ENCODE measurements at regions not wholly inside any gene's neighbourhood (a gene's known extent, or its start where the extent isn't known, plus 50 kb on each side); places are given as distances from the start of the nearest gene placed in this dataset.

DNA sequence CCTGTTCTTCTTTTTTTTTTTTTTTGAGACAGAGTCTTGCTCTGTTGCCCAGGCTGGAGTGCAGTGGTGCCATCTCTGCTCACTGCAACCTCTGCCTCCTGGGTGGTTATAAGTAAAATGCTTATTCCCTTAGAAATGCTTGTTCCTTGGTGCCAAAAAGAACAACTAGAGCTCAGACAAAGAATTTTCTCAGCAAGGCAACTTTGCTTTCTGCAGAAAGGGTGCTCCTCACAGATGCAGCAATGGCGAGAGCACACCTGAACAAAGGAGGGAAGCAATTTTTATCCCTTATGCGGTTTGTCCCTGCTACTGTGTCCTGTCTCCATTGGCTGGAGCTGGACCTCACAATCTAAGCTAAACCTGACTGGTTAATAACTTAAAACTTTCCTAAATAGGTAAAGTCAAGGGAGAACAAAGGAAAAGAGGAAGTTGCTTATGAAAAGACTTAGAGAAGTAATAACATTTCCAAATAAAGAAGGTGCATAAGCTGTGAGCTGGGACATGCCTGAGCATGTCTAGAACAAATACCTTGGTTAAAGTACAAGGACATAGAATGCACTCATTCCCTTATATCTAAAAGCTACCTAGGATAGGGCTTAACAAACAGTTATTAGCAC, 90.0 kb upstream of the PRR5 start:
- DNase-seq: no peak

GRCh38 chr22:44610071-44610470, 91.9 kb upstream of the PRR5 start:
- no peak for DNase-seq

GRCh38 chr22:44609400-44609988, 92.5 kb upstream of the PRR5 start:
- DNase-seq: no peak

GRCh38 chr22:44608597-44609399, 93.2 kb upstream of the PRR5 start:
- DNase-seq: no peak

- no peak for DNase-seq
Observed at GRCh38 chr22:44606126-44606525, 95.9 kb upstream of the PRR5 start.

- no peak for DNase-seq
Observed at GRCh38 chr22:44605486-44605885, 96.5 kb upstream of the PRR5 start.

DNA sequence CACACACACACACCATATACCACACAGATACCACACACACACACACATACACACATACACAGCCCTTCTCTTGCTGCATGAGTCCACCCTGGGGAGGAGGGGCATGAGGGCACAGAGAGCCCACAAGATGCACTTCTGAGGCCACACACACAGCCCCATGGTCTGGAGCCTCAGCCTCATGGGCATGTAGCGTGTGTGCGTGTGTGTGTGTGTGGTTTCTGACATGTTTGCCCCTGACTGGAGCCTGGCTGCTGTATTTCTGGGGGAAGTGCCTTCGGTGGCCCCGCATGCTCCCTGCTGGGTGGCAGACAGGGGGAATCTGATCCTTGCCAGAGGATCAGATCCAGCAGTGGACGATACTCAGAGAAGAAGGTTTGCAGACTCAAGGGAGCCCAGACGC, 97.0 kb upstream of the PRR5 start:
- DNase-seq: no peak

DNA sequence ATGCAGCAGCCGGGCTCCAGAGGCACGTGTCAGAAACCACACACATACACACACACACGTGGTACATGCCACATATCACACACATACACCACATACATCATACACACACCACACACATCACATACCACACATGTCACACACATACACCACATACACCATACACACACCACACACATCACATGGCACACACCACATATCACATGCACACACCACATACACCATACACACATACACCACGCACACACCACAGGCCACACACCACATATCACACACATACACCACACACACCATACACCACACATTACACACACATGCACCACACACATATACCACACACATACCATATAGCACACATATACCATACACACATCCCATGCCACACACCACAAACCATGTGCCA, 97.5 kb upstream of the PRR5 start:
- no peak for DNase-seq

DNA sequence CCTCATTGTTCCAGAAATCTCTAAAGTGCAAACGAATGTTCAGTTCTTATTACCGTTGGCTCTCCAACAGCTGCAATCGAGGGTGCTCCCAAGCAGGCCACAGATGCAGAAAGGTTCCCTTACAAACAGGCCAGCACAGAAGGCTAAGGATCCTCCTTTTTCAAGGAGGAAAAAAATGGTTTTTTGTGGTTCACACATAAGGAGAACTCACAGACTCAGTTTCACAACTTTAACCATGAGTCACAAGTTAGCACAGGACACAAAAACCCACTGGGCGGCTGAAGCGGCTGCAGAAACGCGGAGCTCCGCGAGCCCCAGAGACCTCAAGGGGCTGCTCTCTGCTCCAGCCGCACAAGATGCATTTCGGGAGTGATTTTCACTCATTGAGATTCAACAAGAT, 98.2 kb upstream of the PRR5 start:
- no peak for DNase-seq

GRCh38 chr22:44601725-44602124, 100.3 kb upstream of the PRR5 start:
- DNase-seq: no peak

- no peak for DNase-seq
Observed at GRCh38 chr22:44601189-44601588, 100.8 kb upstream of the PRR5 start.

- DNase-seq: no peak
Observed at GRCh38 chr22:44600207-44600785, 101.7 kb upstream of the PRR5 start.

GRCh38 chr22:44599500-44600140, 101.6 kb upstream of the RTL6 start:
- DNase-seq: no peak

GRCh38 chr22:44599084-44599483, 101.1 kb upstream of the RTL6 start:
- DNase-seq: no peak

- no peak for DNase-seq
Observed at GRCh38 chr22:44597616-44598015, 99.6 kb upstream of the RTL6 start.

DNA sequence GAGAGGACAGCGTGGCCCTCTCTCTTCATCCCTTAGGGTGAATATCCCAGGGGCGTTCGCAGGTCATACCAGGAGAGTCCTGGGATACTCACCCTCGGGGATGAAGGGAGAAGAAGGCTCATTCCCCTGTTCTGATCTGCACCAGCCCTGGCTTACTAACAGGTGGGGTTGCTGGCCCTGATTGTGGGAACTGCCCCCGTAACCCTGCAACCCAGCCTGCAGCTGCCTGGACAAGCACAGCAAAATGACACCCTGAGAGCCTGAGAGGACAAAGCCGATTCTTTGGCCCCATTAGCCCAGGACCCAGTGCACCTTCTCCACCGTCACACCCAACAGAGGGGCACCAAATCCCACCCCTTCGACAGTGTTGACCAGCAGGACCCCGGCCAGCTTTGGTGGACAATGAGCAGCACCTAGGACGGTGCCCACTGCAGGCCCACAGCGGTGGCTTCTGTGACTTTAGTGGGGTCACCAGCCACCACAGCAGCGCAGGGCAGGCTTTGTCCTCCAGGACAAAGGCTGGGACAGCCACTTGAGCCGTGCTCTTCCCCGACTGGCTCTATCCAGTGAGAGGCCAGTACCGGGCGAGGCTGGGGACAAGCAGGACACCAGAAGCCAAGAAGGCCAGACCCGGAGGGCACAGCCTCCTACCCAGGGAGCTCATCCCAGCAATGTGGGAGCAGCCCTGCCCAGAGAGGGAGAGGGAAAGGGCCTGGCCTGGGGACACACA, 98.5 kb upstream of the RTL6 start:
- no peak for DNase-seq

DNA sequence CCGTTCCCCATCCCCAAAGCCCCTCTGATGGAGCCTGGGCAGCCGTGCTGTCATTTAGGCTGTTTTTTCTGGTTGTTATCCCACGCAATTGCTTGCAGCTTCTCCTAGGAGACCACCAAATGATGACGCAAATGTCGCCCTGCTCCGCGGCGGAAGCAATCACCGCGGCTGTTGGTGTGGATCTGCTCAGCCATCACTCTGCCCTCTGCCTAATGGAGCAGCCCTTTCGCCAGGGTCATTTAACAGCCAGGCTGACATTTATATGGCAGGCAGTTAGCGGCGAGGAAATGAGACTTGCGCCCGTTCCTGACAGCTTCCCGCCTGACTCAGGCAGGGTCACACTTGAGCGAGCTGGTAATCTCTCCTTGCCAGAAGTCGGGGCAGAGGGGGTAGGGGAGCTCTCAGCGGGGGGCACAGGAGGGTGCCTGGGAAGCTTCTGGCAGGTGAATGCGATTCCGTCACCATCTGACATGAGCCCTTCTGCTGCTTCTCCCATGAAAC, 97.9 kb upstream of the RTL6 start:
- no peak for DNase-seq

DNA sequence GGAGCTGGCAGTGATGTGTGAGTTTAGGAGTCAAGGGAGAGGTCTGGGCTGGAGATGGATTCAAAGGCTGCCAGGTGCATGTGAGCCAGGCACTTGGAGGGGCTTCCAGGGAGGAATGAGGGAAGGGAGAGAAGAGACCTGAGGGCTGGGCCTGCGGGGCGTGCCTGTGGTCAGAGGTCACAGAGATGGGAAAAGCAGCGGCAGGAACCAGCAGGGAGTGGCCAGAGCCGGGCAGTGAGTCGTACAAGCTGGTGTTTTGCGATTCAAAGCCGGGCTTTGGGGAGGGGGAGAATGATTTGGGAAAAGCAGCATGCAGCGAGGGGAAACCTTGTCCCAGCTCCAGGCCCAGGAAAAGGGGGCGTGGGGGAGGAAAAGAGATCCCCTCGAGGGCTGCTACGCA, 96.9 kb upstream of the RTL6 start:
- no peak for DNase-seq

- DNase-seq: no peak
Observed at GRCh38 chr22:44592824-44593148, 94.8 kb upstream of the RTL6 start.

DNA sequence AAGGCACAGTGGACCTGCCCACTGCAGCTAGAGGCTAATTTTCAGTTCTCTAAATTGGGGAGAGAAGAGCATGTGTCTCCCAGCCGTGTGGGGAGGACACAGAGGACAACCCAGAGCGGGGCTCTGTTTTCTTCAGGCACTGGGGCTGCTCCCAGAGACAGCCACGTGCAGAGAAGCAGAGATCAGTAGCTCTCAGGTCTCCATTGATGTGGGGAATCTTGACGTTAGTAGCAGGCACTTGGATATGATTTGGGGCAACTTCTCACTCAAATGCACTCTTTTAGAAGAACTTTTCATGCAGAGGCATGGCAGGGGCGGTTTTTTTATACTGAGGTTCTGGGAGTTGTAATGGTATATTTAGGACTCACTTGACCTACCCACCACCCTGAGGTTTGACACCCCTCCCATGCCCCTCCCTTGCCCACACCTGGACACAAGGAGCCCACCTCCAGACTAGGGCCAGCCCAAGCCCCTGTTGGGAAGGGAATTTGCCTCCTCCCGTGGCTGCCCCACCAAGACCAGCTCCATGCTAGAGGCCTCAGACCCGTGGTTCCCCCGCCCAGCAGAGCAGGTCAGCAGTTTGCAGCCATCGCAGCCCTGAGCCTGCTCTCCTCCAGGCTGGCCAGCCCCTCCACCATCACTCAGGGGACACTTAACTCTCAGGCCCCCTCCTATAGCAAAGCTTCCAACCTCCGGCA, 94.2 kb upstream of the RTL6 start:
- no peak for DNase-seq

DNA sequence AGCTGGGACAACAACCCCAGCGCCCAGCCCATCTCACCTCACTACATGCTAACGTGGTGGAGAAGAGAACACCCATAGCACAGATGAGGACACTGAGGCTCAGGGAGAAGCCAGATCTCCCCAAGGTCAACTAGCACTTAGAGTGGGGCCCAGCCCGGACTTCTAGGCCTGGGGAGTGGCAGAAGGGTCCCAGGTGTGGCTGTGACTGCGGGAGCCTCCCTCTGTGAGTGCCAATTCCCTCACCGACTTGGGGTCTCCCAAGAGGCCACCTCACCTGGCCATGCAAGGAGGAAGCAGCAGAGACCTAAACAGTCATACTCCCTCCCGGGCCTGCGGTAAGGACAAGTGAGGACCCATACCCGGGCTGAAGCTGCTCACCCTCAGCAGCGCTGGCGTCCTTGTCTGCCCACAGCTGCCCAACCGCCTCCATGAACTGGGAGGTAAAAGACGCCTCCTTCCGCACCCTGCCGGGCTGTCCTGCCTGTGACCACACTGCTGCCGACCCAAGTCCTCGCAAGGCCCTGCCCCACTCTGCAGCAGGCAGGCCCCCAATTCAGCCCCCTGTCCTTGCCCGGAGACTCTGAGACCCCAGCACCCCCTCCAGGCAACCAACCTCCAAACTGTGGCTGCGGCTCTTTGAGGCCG, 93.2 kb upstream of the RTL6 start:
- DNase-seq: no peak

- DNase-seq: no peak
Observed at GRCh38 chr22:44590291-44590690, 92.3 kb upstream of the RTL6 start.

All from CD4-positive, alpha-beta T cell treated with Interleukin-17A for 4 hours (primary cell).